K562 (cell line): ENCODE measurements at regions not wholly inside any gene's neighbourhood (a gene's known extent, or its start where the extent isn't known, plus 50 kb on each side); places are given as distances from the start of the nearest gene placed in this dataset.

Source experiments
- BMI1 ChIP-seq: fragments of 150-350 bp; IDR thresholded peaks from 2 replicates; pipeline ENCODE4 v1.6.1; 2014; ENCODE audit warnings: low read length
- ETV6 ChIP-seq, 3 experiments: fragments of 150-350 bp in 1 of 3; sonication (generic) in 1 of 3; formaldehyde crosslinking in 1 of 3; IDR thresholded peaks; 2 replicates each; pipeline versions ENCODE4 v1.6.1 to v1.8.0; 2014 to 2022; ENCODE audit warnings: borderline replicate concordance in 2 of 3, low read depth in 2 of 3, antibody characterized with exemption in 1 of 3, low read length in 1 of 3, mild to moderate bottlenecking in 1 of 3, missing genetic modification reagents in 1 of 3
- NR2C2 ChIP-seq, 2 experiments: fragments of 200-800 bp in 1 of 2; sonication (Bioruptor generic) in 1 of 2; sonication (generic) in 1 of 2; formaldehyde crosslinking in 1 of 2; IDR thresholded peaks; 2 replicates each; pipeline versions ENCODE4 v1.6.1 to v1.8.0; 2016 to 2022; ENCODE audit warnings: mild to moderate bottlenecking in 1 of 2, missing compliant biosample characterization in 1 of 2, missing genetic modification characterization in 1 of 2, missing genetic modification reagents in 1 of 2
- TSC22D4 ChIP-seq: fragments of 450-650 bp; IDR thresholded peaks from 2 replicates; pipeline ENCODE4 v1.6.1; 2016; ENCODE audit warnings: missing genetic modification characterization, missing biosample characterization, control low read depth
- ZBTB8A ChIP-seq: fragments of 450-650 bp; IDR thresholded peaks from 2 replicates; pipeline ENCODE4 v1.6.1; 2018; ENCODE audit warnings: mild to moderate bottlenecking, moderate library complexity; ENCODE audit not compliant: partially characterized antibody
- ZNF347 ChIP-seq: fragments of 450-650 bp; formaldehyde crosslinking; IDR thresholded peaks from 2 replicates; pipeline ENCODE4 v1.4.0; 2020; ENCODE audit warnings: low read depth, mild to moderate bottlenecking, moderate library complexity
- TF ChIP-seq, protein P1 (sequence below): fragments of 450-650 bp; IDR thresholded peaks from 2 replicates; pipeline ENCODE4 v1.6.1; 2017; ENCODE audit warnings: antibody characterized with exemption, mild to moderate bottlenecking
- TF ChIP-seq, protein P2 (sequence below): fragments of 450-650 bp; IDR thresholded peaks from 2 replicates; pipeline ENCODE4 v1.6.1; 2016; ENCODE audit warnings: mild to moderate bottlenecking, moderate library complexity
- TF ChIP-seq, protein P3 (sequence below): fragments of 450-650 bp; IDR thresholded peaks from 2 replicates; pipeline ENCODE4 v1.6.1; 2016

DNA sequence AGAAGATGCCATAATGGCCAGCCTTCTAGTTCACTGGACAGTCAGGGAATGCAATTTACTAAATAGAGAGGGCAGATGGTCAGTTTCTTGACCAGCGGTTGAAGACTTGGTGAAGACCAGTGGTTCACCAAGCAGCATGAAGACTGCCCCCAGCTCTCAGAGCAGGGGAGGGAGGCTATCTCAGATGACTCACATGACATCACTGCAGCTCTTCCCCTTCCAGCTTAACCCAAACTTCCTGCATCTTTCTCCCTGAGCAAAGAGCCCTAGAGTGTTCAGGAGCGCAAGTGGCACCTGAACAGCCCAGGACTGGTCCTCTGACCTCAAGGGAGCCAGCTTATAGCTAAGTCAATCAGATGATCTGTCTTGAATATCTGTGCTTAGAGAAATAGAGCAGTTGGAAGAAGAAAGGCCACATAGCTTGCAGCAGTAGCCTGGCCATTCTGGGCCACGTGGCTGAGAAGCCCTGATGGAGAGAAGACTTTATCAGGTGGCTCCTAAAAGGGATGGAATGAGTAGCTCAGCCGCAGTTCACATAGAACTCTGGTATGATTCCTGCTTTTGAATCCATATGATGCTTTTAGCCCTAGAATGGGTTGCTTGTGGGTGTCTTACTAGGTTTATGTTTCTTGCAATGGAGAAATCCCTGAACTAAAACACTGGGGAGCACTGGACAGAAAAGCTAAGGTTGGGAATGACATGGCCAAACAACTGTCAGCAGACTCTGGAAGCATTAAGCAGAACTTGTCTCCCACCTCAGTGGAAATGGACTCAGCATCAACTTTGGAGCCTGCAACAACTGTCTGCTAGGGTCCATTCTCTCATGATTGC, 392.1 kb upstream of the CCL2 start (continued):
- TF ChIP-seq, protein P1, sequence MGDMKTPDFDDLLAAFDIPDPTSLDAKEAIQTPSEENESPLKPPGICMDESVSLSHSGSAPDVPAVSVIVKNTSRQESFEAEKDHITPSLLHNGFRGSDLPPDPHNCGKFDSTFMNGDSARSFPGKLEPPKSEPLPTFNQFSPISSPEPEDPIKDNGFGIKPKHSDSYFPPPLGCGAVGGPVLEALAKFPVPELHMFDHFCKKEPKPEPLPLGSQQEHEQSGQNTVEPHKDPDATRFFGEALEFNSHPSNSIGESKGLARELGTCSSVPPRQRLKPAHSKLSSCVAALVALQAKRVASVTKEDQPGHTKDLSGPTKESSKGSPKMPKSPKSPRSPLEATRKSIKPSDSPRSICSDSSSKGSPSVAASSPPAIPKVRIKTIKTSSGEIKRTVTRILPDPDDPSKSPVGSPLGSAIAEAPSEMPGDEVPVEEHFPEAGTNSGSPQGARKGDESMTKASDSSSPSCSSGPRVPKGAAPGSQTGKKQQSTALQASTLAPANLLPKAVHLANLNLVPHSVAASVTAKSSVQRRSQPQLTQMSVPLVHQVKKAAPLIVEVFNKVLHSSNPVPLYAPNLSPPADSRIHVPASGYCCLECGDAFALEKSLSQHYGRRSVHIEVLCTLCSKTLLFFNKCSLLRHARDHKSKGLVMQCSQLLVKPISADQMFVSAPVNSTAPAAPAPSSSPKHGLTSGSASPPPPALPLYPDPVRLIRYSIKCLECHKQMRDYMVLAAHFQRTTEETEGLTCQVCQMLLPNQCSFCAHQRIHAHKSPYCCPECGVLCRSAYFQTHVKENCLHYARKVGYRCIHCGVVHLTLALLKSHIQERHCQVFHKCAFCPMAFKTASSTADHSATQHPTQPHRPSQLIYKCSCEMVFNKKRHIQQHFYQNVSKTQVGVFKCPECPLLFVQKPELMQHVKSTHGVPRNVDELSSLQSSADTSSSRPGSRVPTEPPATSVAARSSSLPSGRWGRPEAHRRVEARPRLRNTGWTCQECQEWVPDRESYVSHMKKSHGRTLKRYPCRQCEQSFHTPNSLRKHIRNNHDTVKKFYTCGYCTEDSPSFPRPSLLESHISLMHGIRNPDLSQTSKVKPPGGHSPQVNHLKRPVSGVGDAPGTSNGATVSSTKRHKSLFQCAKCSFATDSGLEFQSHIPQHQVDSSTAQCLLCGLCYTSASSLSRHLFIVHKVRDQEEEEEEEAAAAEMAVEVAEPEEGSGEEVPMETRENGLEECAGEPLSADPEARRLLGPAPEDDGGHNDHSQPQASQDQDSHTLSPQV, result peak; percentile 83
- TF ChIP-seq, protein P2, sequence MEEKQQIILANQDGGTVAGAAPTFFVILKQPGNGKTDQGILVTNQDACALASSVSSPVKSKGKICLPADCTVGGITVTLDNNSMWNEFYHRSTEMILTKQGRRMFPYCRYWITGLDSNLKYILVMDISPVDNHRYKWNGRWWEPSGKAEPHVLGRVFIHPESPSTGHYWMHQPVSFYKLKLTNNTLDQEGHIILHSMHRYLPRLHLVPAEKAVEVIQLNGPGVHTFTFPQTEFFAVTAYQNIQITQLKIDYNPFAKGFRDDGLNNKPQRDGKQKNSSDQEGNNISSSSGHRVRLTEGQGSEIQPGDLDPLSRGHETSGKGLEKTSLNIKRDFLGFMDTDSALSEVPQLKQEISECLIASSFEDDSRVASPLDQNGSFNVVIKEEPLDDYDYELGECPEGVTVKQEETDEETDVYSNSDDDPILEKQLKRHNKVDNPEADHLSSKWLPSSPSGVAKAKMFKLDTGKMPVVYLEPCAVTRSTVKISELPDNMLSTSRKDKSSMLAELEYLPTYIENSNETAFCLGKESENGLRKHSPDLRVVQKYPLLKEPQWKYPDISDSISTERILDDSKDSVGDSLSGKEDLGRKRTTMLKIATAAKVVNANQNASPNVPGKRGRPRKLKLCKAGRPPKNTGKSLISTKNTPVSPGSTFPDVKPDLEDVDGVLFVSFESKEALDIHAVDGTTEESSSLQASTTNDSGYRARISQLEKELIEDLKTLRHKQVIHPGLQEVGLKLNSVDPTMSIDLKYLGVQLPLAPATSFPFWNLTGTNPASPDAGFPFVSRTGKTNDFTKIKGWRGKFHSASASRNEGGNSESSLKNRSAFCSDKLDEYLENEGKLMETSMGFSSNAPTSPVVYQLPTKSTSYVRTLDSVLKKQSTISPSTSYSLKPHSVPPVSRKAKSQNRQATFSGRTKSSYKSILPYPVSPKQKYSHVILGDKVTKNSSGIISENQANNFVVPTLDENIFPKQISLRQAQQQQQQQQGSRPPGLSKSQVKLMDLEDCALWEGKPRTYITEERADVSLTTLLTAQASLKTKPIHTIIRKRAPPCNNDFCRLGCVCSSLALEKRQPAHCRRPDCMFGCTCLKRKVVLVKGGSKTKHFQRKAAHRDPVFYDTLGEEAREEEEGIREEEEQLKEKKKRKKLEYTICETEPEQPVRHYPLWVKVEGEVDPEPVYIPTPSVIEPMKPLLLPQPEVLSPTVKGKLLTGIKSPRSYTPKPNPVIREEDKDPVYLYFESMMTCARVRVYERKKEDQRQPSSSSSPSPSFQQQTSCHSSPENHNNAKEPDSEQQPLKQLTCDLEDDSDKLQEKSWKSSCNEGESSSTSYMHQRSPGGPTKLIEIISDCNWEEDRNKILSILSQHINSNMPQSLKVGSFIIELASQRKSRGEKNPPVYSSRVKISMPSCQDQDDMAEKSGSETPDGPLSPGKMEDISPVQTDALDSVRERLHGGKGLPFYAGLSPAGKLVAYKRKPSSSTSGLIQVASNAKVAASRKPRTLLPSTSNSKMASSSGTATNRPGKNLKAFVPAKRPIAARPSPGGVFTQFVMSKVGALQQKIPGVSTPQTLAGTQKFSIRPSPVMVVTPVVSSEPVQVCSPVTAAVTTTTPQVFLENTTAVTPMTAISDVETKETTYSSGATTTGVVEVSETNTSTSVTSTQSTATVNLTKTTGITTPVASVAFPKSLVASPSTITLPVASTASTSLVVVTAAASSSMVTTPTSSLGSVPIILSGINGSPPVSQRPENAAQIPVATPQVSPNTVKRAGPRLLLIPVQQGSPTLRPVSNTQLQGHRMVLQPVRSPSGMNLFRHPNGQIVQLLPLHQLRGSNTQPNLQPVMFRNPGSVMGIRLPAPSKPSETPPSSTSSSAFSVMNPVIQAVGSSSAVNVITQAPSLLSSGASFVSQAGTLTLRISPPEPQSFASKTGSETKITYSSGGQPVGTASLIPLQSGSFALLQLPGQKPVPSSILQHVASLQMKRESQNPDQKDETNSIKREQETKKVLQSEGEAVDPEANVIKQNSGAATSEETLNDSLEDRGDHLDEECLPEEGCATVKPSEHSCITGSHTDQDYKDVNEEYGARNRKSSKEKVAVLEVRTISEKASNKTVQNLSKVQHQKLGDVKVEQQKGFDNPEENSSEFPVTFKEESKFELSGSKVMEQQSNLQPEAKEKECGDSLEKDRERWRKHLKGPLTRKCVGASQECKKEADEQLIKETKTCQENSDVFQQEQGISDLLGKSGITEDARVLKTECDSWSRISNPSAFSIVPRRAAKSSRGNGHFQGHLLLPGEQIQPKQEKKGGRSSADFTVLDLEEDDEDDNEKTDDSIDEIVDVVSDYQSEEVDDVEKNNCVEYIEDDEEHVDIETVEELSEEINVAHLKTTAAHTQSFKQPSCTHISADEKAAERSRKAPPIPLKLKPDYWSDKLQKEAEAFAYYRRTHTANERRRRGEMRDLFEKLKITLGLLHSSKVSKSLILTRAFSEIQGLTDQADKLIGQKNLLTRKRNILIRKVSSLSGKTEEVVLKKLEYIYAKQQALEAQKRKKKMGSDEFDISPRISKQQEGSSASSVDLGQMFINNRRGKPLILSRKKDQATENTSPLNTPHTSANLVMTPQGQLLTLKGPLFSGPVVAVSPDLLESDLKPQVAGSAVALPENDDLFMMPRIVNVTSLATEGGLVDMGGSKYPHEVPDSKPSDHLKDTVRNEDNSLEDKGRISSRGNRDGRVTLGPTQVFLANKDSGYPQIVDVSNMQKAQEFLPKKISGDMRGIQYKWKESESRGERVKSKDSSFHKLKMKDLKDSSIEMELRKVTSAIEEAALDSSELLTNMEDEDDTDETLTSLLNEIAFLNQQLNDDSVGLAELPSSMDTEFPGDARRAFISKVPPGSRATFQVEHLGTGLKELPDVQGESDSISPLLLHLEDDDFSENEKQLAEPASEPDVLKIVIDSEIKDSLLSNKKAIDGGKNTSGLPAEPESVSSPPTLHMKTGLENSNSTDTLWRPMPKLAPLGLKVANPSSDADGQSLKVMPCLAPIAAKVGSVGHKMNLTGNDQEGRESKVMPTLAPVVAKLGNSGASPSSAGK, result peak; percentile 57
- no peak for TF ChIP-seq ZBTB8A
- TF ChIP-seq ETV6 (IDR thresholded peaks at IDR 0.05; ENCODE audit: borderline replicate concordance in 1 of 2, low read depth in 2 of 2, low read length in 1 of 2), result no peak
- no peak for TF ChIP-seq ETV6 (CRISPR knock-in tag; IDR thresholded peaks at IDR 0.05; ENCODE audit: borderline replicate concordance)
- no peak for TF ChIP-seq NR2C2 (CRISPR knock-in tag; IDR thresholded peaks at IDR 0.05)
- no peak for TF ChIP-seq NR2C2 (tag; IDR thresholded peaks at IDR 0.05)
- TF ChIP-seq TSC22D4 (tag), result no peak
- TF ChIP-seq ZNF347 (CRISPR knock-in tag), result no peak
- no peak for TF ChIP-seq BMI1
- TF ChIP-seq, protein P3, sequence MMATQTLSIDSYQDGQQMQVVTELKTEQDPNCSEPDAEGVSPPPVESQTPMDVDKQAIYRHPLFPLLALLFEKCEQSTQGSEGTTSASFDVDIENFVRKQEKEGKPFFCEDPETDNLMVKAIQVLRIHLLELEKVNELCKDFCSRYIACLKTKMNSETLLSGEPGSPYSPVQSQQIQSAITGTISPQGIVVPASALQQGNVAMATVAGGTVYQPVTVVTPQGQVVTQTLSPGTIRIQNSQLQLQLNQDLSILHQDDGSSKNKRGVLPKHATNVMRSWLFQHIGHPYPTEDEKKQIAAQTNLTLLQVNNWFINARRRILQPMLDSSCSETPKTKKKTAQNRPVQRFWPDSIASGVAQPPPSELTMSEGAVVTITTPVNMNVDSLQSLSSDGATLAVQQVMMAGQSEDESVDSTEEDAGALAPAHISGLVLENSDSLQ, result no peak
